ENCODE measurements at regions not wholly inside any gene's neighbourhood (a gene's known extent, or its start where the extent isn't known, plus 50 kb on each side); places are given as distances from the start of the nearest gene placed in this dataset.
A peak's percentile ranks its signal among the peaks of the same experiment; 100 is the strongest.

GRCh38 chr5:103375350-103375749 is 116.8 kb downstream of the MACIR start:
- intact Hi-C loops (cut with micrococcal nuclease) (no loop called here), dilution Hi-C loops (cut with HindIII; ENCODE audit: low sequenced_read_pairs, unreplicated experiment) (no loop called here), in situ Hi-C loops (cut with MboI; ENCODE audit: low sequenced_read_pairs) (no loop called here)
- 0 out of 2 replicates have a peak overlapping the region, but pooled peaks have one; percentile 23 for H3K14ac ChIP-seq (replicated peaks; ENCODE audit: low read depth, low read length)
- POLR2A ChIA-PET (ENCODE audit: unreplicated experiment) = no interaction called here
- no peak overlapping the region for H3K23ac ChIP-seq (ENCODE audit: low read depth, low read length)
- CTCF ChIA-PET = interaction anchor here (1.0 kb wide), 1 partner anchor 13 kb away, joined by 3 read pairs; no protein-coding TSS in a partner anchor
- H2BK5ac ChIP-seq (ENCODE audit: low read depth, low read length, poor library complexity, severe bottlenecking) = no peak overlapping the region
- H4K5ac ChIP-seq (ENCODE audit: low read depth, low read length) = no peak overlapping the region
- peak overlapping the region; percentile 51 for H2AK9ac ChIP-seq (replicated peaks; ENCODE audit: low read depth, low read length, poor library complexity)
- H3K4me3 ChIP-seq (ENCODE audit: insufficient read depth, low read depth, low read length) = no peak overlapping the region
- H3K4me2 ChIP-seq (ENCODE audit: low read depth, low read length) = peak overlapping the region; percentile 82
- H2BK120ac ChIP-seq (ENCODE audit: low read depth, low read length) = peak overlapping the region; percentile 49; the same call in 1 of the 2 replicates
- no peak overlapping the region for H3K56ac ChIP-seq (ENCODE audit: extremely low read depth, insufficient read depth, low read length)
- 0 out of 4 replicates have a peak overlapping the region, but pooled peaks of 1 of the 2 experiments have one; percentile 47 for H4K8ac ChIP-seq (ENCODE audit: low read depth in 2 of 2, low read length in 2 of 2)
- no peaks in the 10 kb centered on the region for H3K27me3 ChIP-seq (ENCODE audit: control insufficient read depth, insufficient read depth, low read length)
- H4K20me1 ChIP-seq (ENCODE audit: insufficient read depth, low read length) = no peaks in the 10 kb centered on the region
- no peaks in the 10 kb centered on the region for H3K36me3 ChIP-seq (ENCODE audit: control insufficient read depth, insufficient read depth, low read length)
- BruUV-seq (replicated peaks) = no TSS peak
- H3K4me1 ChIP-seq (ENCODE audit: control insufficient read depth, insufficient read depth, low read length) = peaks cover 8% of the 10 kb centered on the region
- H3K27ac ChIP-seq (ENCODE audit: insufficient read depth, low read length) = peak overlapping the region; percentile 70; the same call in 1 of the 2 replicates
- no peaks in the 10 kb centered on the region; the same call in 1 of the 2 replicates for H3K9me1 ChIP-seq (ENCODE audit: insufficient read depth, low read length)
- no peak overlapping the region; the same call in 2 of the 3 replicates for H2BK15ac ChIP-seq (ENCODE audit: low read depth, low read length)
- no peak overlapping the region for H3K4ac ChIP-seq (ENCODE audit: low read depth, low read length)
- H2AK5ac ChIP-seq (ENCODE audit: low read depth, low read length) = 0 out of 2 replicates have a peak overlapping the region, but pooled peaks have one; percentile 8
- TF ChIP-seq ELK1 (IDR thresholded peaks at IDR 0.05; ENCODE audit: borderline replicate concordance, low read depth, low read length) (no peak), CEBPB (IDR thresholded peaks at IDR 0.05; ENCODE audit: low read depth, low read length) (no peak), MXI1 (IDR thresholded peaks at IDR 0.05; ENCODE audit: borderline replicate concordance, low read depth, low read length) (no peak), SMC3 (IDR thresholded peaks at IDR 0.05; ENCODE audit: low read depth, low read length) (no peak), FOS (IDR thresholded peaks at IDR 0.05; ENCODE audit: low read depth, low read length) (no peak), RFX5 (IDR thresholded peaks at IDR 0.05; ENCODE audit: low read depth, low read length) (no peak), NFE2L2 (IDR thresholded peaks at IDR 0.05; ENCODE audit: low read depth, low read length) (no peak)
- no peak overlapping the region for H2BK20ac ChIP-seq (ENCODE audit: low read depth, low read length)
- ATAC-seq (ENCODE audit: low read depth) (peak; percentile 79), DNase-seq (peak; percentile 92)
- H4K91ac ChIP-seq (ENCODE audit: insufficient read depth, low read depth, low read length) = no peak overlapping the region
- no peaks in the 10 kb centered on the region for H3K79me1 ChIP-seq (ENCODE audit: low read depth in 1 of 2, low read length in 2 of 2)
- no peak overlapping the region for H2AFZ ChIP-seq (replicated peaks; ENCODE audit: low read length, poor library complexity)
- no peak overlapping the region for H3K18ac ChIP-seq (ENCODE audit: low read depth, low read length)
- WGBS, 2 experiments (ENCODE audit: extremely low coverage in 2 of 2, insufficient read length in 1 of 2) = no CpG with 5 or more reads among the region's 1 CpG
- no peak overlapping the region for H3K9ac ChIP-seq (ENCODE audit: low read depth, low read length)
- H3K9me3 ChIP-seq (ENCODE audit: control insufficient read depth, insufficient read depth, low read length) = no peaks in the 10 kb centered on the region
